A549 (cell line): ENCODE measurements at regions not wholly inside any gene's neighbourhood (a gene's known extent, or its start where the extent isn't known, plus 50 kb on each side); places are given as distances from the start of the nearest gene placed in this dataset.
A peak's percentile ranks its signal among the peaks of the same experiment; 100 is the strongest.

Experiments
- ATAC-seq, 2 experiments: fragments of 200-7000 bp in 1 of 2; fragments of >200 bp in 1 of 2; cut with Nextera tagmentation in 1 of 2; cut with Tn5 transposase in 1 of 2; 3 replicates each; pipeline versions ENCODE4 v1.8.0 to v1.9.1; 2018 to 2020; ENCODE audit warnings: mild to moderate bottlenecking in 1 of 2, moderate library complexity in 1 of 2
- CTCF ChIA-PET: fragments of 300-600 bp; sonication (Branson Sonifier 250); formaldehyde crosslinking; extraction: SDS; loops from one replicate; lab custom pipeline; 2021; ENCODE audit warnings: antibody characterized with exemption, inconsistent platforms; lab: Yijun Ruan, JAX
- POLR2A ChIA-PET: fragments of 350-600 bp; formaldehyde crosslinking; extraction: SDS; loops from one replicate; lab custom pipeline; 2021; ENCODE audit warnings: antibody characterized with exemption, inconsistent platforms; lab: Yijun Ruan, JAX
- DNase-seq, 2 experiments: peaks; one replicate each; pipeline versions ENCODE4 v3.0.0 to v3.0.0-alpha.2; 2011 to 2016; ENCODE audit warnings: low read depth in 1 of 2, low spot score in 1 of 2
- FAIRE-seq: peaks from 2 replicates; lab custom pipeline; 2011; peaks lifted over from hg19 to GRCh38; lab: Jason Lieb, UNC
- H3K27ac ChIP-seq, 2 experiments: fragments of >200 bp; sonication (Bioruptor Twin); formaldehyde crosslinking; 3 replicates each; pipeline ENCODE4 v1.5.1; 2016 to 2017
- H3K4me1 ChIP-seq: fragments of >200 bp; sonication (Bioruptor Twin); formaldehyde crosslinking; 3 replicates; pipeline ENCODE4 v1.6.1; 2016
- H3K4me2 ChIP-seq: fragments of >200 bp; sonication (Bioruptor Twin); formaldehyde crosslinking; 3 replicates; pipeline ENCODE4 v1.6.1; 2016
- H3K4me3 ChIP-seq: fragments of >200 bp; sonication (Bioruptor Twin); formaldehyde crosslinking; 3 replicates; pipeline ENCODE4 v1.5.1; 2016
- H3K9me3 ChIP-seq: fragments of >200 bp; sonication (Bioruptor Twin); formaldehyde crosslinking; 3 replicates; pipeline ENCODE4 v1.6.1; 2016
- CBX2 ChIP-seq: fragments of 200-600 bp; sonication (generic); IDR thresholded peaks from 2 replicates; pipeline ENCODE4 v1.6.1; 2016; ENCODE audit warnings: low read depth, mild to moderate bottlenecking, borderline replicate concordance
- ESRRA ChIP-seq: fragments of 150-350 bp; IDR thresholded peaks from 2 replicates; pipeline ENCODE4 v1.6.1; 2014; ENCODE audit warnings: mild to moderate bottlenecking, low read length, borderline replicate concordance
- FOSB ChIP-seq: fragments of 250-450 bp; sonication (Bioruptor Pico); IDR thresholded peaks from 2 replicates; pipeline ENCODE4 v1.5.0; 2020; ENCODE audit warnings: mild to moderate bottlenecking, moderate library complexity
- FOSL2 ChIP-seq, 2 experiments: fragments of 450-650 bp in 1 of 2; fragments of >200 bp in 1 of 2; sonication (Bioruptor Twin) in 1 of 2; formaldehyde crosslinking; IDR thresholded peaks; 2 replicates each; pipeline versions ENCODE4 v1.5.0 to v1.6.1; 2016 to 2020; ENCODE audit warnings: mild to moderate bottlenecking in 1 of 2, moderate library complexity in 1 of 2
- FOXS1 ChIP-seq: fragments of 250-450 bp; sonication (Bioruptor Pico); IDR thresholded peaks from 2 replicates; pipeline ENCODE4 v1.5.0; 2020; ENCODE audit warnings: mild to moderate bottlenecking, moderate library complexity
- HEYL ChIP-seq: fragments of 250-450 bp; sonication (Bioruptor Pico); IDR thresholded peaks from 2 replicates; pipeline ENCODE4 v1.8.0; 2021; ENCODE audit warnings: mild to moderate bottlenecking, moderate library complexity
- HMGXB4 ChIP-seq: fragments of 250-450 bp; sonication (Bioruptor Pico); IDR thresholded peaks from 2 replicates; pipeline ENCODE4 v1.5.0; 2021; ENCODE audit warnings: mild to moderate bottlenecking, moderate library complexity, borderline replicate concordance
- HOXA7 ChIP-seq: fragments of 250-450 bp; sonication (Bioruptor Pico); IDR thresholded peaks from 2 replicates; pipeline ENCODE4 v1.5.0; 2020; ENCODE audit warnings: mild to moderate bottlenecking, moderate library complexity
- HOXB13 ChIP-seq: fragments of 250-450 bp; sonication (Bioruptor Pico); IDR thresholded peaks from 2 replicates; pipeline ENCODE4 v1.5.0; 2020; ENCODE audit warnings: low read depth, mild to moderate bottlenecking, moderate library complexity
- JUNB ChIP-seq: fragments of >200 bp; sonication (Bioruptor Twin); formaldehyde crosslinking; IDR thresholded peaks from 2 replicates; pipeline ENCODE4 v1.6.1; 2016
- KDM1A ChIP-seq: fragments of 200-600 bp; sonication (generic); IDR thresholded peaks from 2 replicates; pipeline ENCODE4 v1.6.1; 2016; ENCODE audit warnings: low read depth, mild to moderate bottlenecking
- KDM5A ChIP-seq: fragments of 200-600 bp; sonication (generic); IDR thresholded peaks from 2 replicates; pipeline ENCODE4 v1.6.1; 2016; ENCODE audit warnings: antibody characterized with exemption, mild to moderate bottlenecking
- MAFK ChIP-seq: fragments of 450-650 bp; IDR thresholded peaks from 2 replicates; pipeline ENCODE4 v1.6.1; 2014; ENCODE audit not compliant: partially characterized antibody
- MAX ChIP-seq: IDR thresholded peaks from 2 replicates; pipeline ENCODE4 v1.6.1; 2012
- MYC ChIP-seq: IDR thresholded peaks from 2 replicates; pipeline ENCODE4 v1.6.1; 2012; ENCODE audit warnings: mild to moderate bottlenecking, inconsistent platforms, low read length, improper control_type of control experiment, borderline replicate concordance
- PHF8 ChIP-seq: fragments of 200-600 bp; sonication (generic); IDR thresholded peaks from 2 replicates; pipeline ENCODE4 v1.6.1; 2016; ENCODE audit warnings: low read depth, mild to moderate bottlenecking, antibody characterized with exemption, moderate library complexity, borderline replicate concordance
- POLR2A ChIP-seq: IDR thresholded peaks from 2 replicates; pipeline ENCODE4 v1.6.1; 2012; ENCODE audit warnings: mild to moderate bottlenecking, low read length
- POLR2AphosphoS2 ChIP-seq: conservative IDR thresholded peaks from 2 replicates; pipeline ENCODE4 v1.6.1; 2012; ENCODE audit warnings: low read length, improper control_type of control experiment, inconsistent platforms
- REST ChIP-seq: fragments of 200-600 bp; sonication (generic); IDR thresholded peaks from 2 replicates; pipeline ENCODE4 v1.6.1; 2016; ENCODE audit warnings: antibody characterized with exemption, mild to moderate bottlenecking, moderate library complexity
- RNF2 ChIP-seq: fragments of 200-600 bp; sonication (generic); IDR thresholded peaks from 2 replicates; pipeline ENCODE4 v1.6.1; 2016; ENCODE audit warnings: low read depth, mild to moderate bottlenecking, antibody characterized with exemption, moderate library complexity, borderline replicate concordance
- SMC3 ChIP-seq: fragments of >200 bp; sonication (Bioruptor Twin); formaldehyde crosslinking; IDR thresholded peaks from 3 replicates; pipeline ENCODE4 v1.6.1; 2018; ENCODE audit warnings: inconsistent platforms
- TP53 ChIP-seq: fragments of 250-450 bp; sonication (Bioruptor Pico); IDR thresholded peaks from 2 replicates; pipeline ENCODE4 v1.5.0; 2021; ENCODE audit warnings: mild to moderate bottlenecking, moderate library complexity
- USF2 ChIP-seq: fragments of 450-650 bp; IDR thresholded peaks from 2 replicates; pipeline ENCODE4 v1.6.1; 2014; ENCODE audit warnings: antibody characterized with exemption
- ZNF302 ChIP-seq: fragments of 250-450 bp; sonication (Bioruptor Pico); IDR thresholded peaks from 2 replicates; pipeline ENCODE4 v1.9.0; 2021; ENCODE audit warnings: inconsistent platforms, mild to moderate bottlenecking, moderate library complexity
- WGBS: methylation state at CpG from one replicate; pipeline ENCODE4 v1.1.6; 2017; ENCODE audit errors: missing lambda C conversion rate; 5-methylcytosine and 5-hydroxymethylcytosine counted together

- DNase-seq (no peak), ATAC-seq (no peak), FAIRE-seq (no peak)
- Histone ChIP-seq H3K9me3 (no peaks in the 10 kb centered on the region), H3K4me3 (no peak overlapping the region), H3K27ac (no peak overlapping the region), H3K4me1 (no peaks in the 10 kb centered on the region), H3K4me2 (no peak overlapping the region)
- TF ChIP-seq REST (peak; percentile 61), TP53 (no peak), MYC (no peak), HOXB13 (CRISPR knock-in tag) (no peak)
- WGBS: 27% methylated on average over 11 of the region's 11 CpGs
- ChIA-PET CTCF (interaction anchor here (0.6 kb wide), 1 partner anchor 599 kb away, joined by 4 read pairs; no protein-coding TSS in a partner anchor), POLR2A (no interaction called here)
Measured at GRCh38 chr10:2232479-2232878, 495.2 kb upstream of the ADARB2 start.

GRCh38 chr10:2230478-2230877 lies 493.2 kb upstream of the ADARB2 start:
- Histone ChIP-seq H3K9me3 (no peaks in the 10 kb centered on the region), H3K27ac (no peak overlapping the region), H3K4me1 (no peaks in the 10 kb centered on the region), H3K4me3 (no peak overlapping the region), H3K4me2 (no peak overlapping the region)
- no peak for DNase-seq
- ATAC-seq: no peak
- 0% methylated on average over 1 of the region's 1 CpG for WGBS
- ChIA-PET POLR2A (no interaction called here), CTCF (no interaction called here)
- no peak for FAIRE-seq
- no peak for TF ChIP-seq KDM5A
- no peak for TF ChIP-seq REST
- no peak for TF ChIP-seq FOXS1 (CRISPR knock-in tag)
- TF ChIP-seq PHF8: no peak
- no peak for TF ChIP-seq POLR2A
- TF ChIP-seq HOXB13 (CRISPR knock-in tag): no peak
- no peak for TF ChIP-seq ZNF302 (CRISPR knock-in tag)
- TF ChIP-seq MAX: no peak
- no peak for TF ChIP-seq CBX2
- TF ChIP-seq HOXA7 (CRISPR knock-in tag): no peak
- no peak for TF ChIP-seq JUNB
- no peak for TF ChIP-seq FOSB (CRISPR knock-in tag)
- TF ChIP-seq RNF2: no peak
- TF ChIP-seq, all 56 proteins: peak for 0

- 3% methylated on average over 5 of the region's 5 CpGs for WGBS
- Histone ChIP-seq H3K4me2 (no peak overlapping the region), H3K4me3 (no peak overlapping the region), H3K4me1 (no peaks in the 10 kb centered on the region), H3K27ac (no peak overlapping the region), H3K9me3 (no peaks in the 10 kb centered on the region)
- FAIRE-seq (no peak), ATAC-seq (no peak), DNase-seq (no peak)
- POLR2A ChIA-PET: no interaction called here
- CTCF ChIA-PET: interaction anchor here (0.8 kb wide), 1 partner anchor 12 kb away, joined by 3 read pairs; no protein-coding TSS in a partner anchor
- TF ChIP-seq USF2 (no peak), HMGXB4 (no peak), CBX2 (no peak), SMC3 (no peak), POLR2AphosphoS2 (no peak), FOSL2 (IDR thresholded peaks at IDR 0.05) (no peak), FOSL2 (CRISPR knock-in tag; IDR thresholded peaks at IDR 0.05) (no peak), HOXB13 (CRISPR knock-in tag) (no peak), KDM1A (no peak), MAFK (no peak), ESRRA (no peak), HEYL (CRISPR knock-in tag) (no peak)
Measured at GRCh38 chr10:2228320-2228901, 491.1 kb upstream of the ADARB2 start.
